ENCODE measurements at regions not wholly inside any gene's neighbourhood (a gene's known extent, or its start where the extent isn't known, plus 50 kb on each side); places are given as distances from the start of the nearest gene placed in this dataset.

DNA sequence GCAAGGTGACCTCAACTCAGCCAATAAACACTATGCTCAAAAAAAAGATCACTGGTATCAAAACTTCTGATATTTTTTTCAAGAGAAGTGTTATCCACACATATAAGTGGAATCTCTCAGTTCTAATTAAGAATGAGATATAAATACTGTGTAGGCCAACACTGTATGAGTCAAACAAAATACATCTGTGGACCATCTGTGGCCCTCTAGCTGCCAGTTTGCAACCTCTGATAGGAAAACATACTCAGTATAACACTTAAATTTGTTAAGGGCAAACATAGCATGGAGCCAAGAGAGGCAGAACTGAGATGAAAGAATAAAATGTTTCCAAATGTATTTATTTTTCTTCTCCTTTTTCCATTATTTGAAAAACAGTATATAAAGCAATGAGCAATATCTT, 377.3 kb downstream of the ARAP2 start:
- DNase-seq (ENCODE audit: low read depth), result no peak
- H3K4me3 ChIP-seq (ENCODE audit: low read length), result no peak overlapping the region
- TF ChIP-seq, protein P1, sequence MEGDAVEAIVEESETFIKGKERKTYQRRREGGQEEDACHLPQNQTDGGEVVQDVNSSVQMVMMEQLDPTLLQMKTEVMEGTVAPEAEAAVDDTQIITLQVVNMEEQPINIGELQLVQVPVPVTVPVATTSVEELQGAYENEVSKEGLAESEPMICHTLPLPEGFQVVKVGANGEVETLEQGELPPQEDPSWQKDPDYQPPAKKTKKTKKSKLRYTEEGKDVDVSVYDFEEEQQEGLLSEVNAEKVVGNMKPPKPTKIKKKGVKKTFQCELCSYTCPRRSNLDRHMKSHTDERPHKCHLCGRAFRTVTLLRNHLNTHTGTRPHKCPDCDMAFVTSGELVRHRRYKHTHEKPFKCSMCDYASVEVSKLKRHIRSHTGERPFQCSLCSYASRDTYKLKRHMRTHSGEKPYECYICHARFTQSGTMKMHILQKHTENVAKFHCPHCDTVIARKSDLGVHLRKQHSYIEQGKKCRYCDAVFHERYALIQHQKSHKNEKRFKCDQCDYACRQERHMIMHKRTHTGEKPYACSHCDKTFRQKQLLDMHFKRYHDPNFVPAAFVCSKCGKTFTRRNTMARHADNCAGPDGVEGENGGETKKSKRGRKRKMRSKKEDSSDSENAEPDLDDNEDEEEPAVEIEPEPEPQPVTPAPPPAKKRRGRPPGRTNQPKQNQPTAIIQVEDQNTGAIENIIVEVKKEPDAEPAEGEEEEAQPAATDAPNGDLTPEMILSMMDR (conservative IDR thresholded peaks at IDR 0.05; ENCODE audit: low read depth, low read length), result peak; percentile 16

DNA sequence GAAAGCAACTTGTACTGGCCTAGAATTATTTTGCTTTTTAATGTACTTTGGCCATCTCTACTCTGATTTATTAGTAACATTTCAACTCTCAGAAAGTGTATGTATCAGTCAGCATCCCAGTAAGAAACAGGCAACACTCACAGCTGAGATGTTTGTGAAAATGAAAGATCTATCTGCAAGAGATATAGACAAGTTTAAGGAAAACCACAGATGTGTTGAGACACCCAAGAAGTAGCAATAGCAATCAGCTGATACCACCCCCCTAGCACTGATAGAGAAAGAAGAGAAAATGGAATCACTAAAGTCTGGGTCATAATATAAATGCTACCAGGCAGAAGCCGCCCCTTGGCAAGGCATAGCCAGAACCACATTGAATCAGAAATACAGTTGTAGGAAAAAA, 372.0 kb downstream of the ARAP2 start:
- DNase-seq (ENCODE audit: low read depth), result no peak

DNA sequence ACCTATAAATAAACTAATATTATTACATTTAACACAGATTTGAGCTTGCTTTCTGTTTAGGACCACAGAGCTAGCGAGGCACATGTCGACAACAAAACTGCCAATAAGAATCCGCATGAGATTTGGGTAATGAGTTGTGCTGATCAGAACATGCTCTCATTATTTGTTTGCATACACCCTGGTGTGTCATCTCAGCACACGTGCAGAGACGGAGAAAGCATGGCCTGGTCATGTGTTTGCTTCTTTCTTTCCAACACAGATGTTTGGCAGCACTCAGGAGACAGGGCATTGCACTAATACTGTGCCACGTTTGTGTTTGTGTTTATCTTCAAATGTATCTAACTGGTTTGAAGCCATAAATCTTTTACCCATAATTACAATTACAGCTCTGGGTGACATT, 364.8 kb downstream of the ARAP2 start:
- no peak for DNase-seq (ENCODE audit: low read depth)
- TF ChIP-seq, protein P1 (conservative IDR thresholded peaks at IDR 0.05; ENCODE audit: low read depth, low read length), result no peak
- no peak overlapping the region for H3K4me3 ChIP-seq (ENCODE audit: low read length)

More for the DNA sequence above, 372.0 kb downstream of the ARAP2 start:
- no peak overlapping the region for H3K4me3 ChIP-seq (ENCODE audit: low read length)
- TF ChIP-seq, protein P1 (conservative IDR thresholded peaks at IDR 0.05; ENCODE audit: low read depth, low read length), result no peak

DNA sequence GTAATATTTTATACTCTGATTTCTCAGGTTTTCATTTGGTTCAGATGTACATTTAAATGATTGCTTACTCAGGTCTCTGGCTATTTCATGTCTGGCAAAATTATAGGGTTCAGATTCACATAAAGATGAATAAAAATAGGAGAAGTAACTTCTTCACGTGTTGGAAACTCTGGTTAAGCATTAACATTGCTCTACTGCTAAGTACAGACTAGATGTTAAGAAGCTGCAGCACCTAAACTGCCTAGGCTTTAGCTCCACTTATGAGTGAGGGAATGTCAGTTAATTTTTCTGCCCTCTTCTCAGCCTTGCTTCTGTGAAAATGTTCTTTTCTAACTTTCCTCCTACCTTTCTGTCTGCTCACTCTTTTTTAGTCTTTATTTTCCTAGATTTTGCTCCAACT, 361.2 kb downstream of the ARAP2 start:
- DNase-seq (ENCODE audit: low read depth), result no peak
- no peak overlapping the region for H3K4me3 ChIP-seq (ENCODE audit: low read length)
- TF ChIP-seq, protein P1 (conservative IDR thresholded peaks at IDR 0.05; ENCODE audit: low read depth, low read length), result no peak

DNA sequence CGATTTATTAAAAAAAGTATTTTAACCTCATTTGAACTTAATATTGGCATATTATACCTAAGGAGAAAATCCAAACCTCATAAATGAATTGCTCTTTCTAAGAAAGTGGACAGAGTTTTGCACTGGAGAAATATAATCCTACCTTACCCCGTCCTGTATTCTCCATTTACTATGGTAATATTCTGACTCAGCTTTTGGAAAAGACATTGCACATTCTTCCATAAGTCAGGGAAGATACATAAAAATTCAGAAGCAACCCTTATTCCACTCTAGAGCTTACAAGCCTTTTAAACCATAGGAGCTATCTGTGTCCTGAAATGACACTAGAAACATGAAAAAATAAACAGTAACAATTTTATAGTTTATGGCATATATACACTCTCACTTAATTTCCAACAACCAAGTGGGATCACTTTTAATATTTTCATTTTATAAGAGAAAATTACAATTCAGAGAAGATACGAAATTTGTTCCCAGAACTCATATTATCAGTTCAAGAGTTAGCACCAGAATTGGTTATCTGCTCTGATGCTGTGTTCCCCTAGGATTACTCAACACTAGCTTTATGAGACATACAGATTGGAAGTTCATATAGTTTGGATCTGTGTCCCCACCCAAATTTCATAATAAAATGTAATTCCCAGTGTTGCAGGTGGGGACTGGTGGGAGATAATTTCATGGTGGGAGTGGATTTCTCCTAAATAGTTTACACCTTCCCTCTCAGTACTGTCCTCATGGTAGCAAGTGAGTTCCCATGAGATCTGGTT, 359.4 kb downstream of the ARAP2 start:
- no peak overlapping the region for H3K4me3 ChIP-seq (ENCODE audit: low read length)
- TF ChIP-seq, protein P1 (conservative IDR thresholded peaks at IDR 0.05; ENCODE audit: low read depth, low read length), result no peak
- DNase-seq (ENCODE audit: low read depth), result no peak

DNA sequence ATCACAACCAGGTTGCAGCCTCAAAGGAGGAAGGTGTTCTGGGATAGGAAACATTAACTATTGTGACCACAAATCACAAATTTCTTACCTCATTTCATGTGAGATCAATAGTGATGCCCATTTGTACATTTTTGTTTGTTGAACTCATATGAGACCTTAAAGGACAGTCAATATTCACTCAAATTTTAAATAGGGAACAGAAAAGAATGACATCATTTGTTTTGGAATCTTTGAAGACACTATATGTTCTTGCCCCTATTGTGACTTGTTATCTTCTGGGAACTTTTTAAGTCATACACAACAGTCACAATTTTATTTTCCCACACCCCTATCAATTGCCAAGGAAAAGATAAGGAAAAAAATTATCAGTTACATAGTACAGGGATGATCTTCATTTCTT, 346.5 kb downstream of the ARAP2 start:
- TF ChIP-seq, protein P1 (conservative IDR thresholded peaks at IDR 0.05; ENCODE audit: low read depth, low read length), result no peak
- H3K4me3 ChIP-seq (ENCODE audit: low read length), result no peak overlapping the region
- DNase-seq (ENCODE audit: low read depth), result no peak

All from retinal pigment epithelial cell (primary cell).